Left lung (tissue), 4 donors: ENCODE measurements at regions not wholly inside any gene's neighbourhood (a gene's known extent, or its start where the extent isn't known, plus 50 kb on each side); places are given as distances from the start of the nearest gene placed in this dataset.
A peak's percentile ranks its signal among the peaks of the same experiment; 100 is the strongest.

Experiments
- ATAC-seq: fragments of 200-7000 bp; cut with Tn5 transposase; one replicate; pipeline ENCODE4 v1.9.1; 2020; ENCODE audit warnings: moderate library complexity
- DNase-seq, 4 donors: peaks; one replicate each; pipeline ENCODE4 v3.0.0-alpha.2; 2013 to 2020
- H3K27ac ChIP-seq, 2 donors: fragments of 200-600 bp; sonication (generic) in 1 of 2; one replicate each; pipeline versions ENCODE4 v1.5.0 to v1.8.0; 2020 to 2021
- H3K27me3 ChIP-seq, 2 donors: fragments of 200-600 bp; sonication (generic) in 1 of 2; one replicate each; pipeline versions ENCODE4 v1.5.0 to v1.8.0; 2020 to 2021
- H3K36me3 ChIP-seq, 2 donors: fragments of 200-600 bp; sonication (generic) in 1 of 2; one replicate each; pipeline versions ENCODE4 v1.5.0 to v1.8.0; 2020 to 2021
- H3K4me1 ChIP-seq, 2 donors: fragments of 200-600 bp; one replicate each; pipeline ENCODE4 v1.8.0; 2021
- H3K4me3 ChIP-seq, 2 donors: fragments of 200-600 bp; sonication (generic) in 1 of 2; one replicate each; pipeline versions ENCODE4 v1.5.0 to v1.8.0; 2020 to 2021; ENCODE audit warnings: mild to moderate bottlenecking in 1 of 2
- H3K9me3 ChIP-seq, 2 donors: fragments of 200-600 bp; sonication (generic) in 1 of 2; one replicate each; pipeline versions ENCODE4 v1.5.0 to v1.8.0; 2020 to 2021
- intact Hi-C, 2 donors: fragments of 100-400 bp; cut with DNase I; formaldehyde crosslinking; loops; one replicate each; pipeline versions ENCODE4 v1.11.2 to v1.14.2; 2022
- TF ChIP-seq, protein P1 (sequence below), 2 donors: fragments of 200-600 bp; sonication (generic) in 1 of 2; IDR thresholded peaks; one replicate each; pipeline versions ENCODE4 v1.5.0 to v1.8.0; 2021; ENCODE audit warnings: antibody characterized with exemption in 2 of 2
- donor health status: DM: no; HTN: yes; CAD: no.
- donor health status: DM: no; HTN: no; CAD: no.

DNA sequence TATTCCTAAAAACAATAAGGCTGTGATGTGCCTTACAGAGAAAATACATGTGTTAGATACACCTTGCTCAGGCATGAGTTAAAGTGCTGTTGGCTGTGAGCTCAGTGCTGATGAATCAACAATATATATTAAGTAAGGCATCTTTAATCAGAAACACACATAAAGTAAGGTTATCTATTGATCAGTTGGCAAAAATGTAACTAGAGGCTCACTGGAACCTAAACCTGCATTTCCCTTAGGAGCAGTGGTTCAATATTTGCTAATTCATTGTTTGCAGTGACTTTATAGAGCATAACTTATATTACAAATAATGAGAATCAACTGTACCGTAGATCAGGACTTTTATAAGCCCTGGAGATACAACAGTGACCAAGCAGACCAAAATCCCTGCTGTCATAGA, 77.0 kb upstream of the CYP1B1 start:
- TF ChIP-seq, protein P1, sequence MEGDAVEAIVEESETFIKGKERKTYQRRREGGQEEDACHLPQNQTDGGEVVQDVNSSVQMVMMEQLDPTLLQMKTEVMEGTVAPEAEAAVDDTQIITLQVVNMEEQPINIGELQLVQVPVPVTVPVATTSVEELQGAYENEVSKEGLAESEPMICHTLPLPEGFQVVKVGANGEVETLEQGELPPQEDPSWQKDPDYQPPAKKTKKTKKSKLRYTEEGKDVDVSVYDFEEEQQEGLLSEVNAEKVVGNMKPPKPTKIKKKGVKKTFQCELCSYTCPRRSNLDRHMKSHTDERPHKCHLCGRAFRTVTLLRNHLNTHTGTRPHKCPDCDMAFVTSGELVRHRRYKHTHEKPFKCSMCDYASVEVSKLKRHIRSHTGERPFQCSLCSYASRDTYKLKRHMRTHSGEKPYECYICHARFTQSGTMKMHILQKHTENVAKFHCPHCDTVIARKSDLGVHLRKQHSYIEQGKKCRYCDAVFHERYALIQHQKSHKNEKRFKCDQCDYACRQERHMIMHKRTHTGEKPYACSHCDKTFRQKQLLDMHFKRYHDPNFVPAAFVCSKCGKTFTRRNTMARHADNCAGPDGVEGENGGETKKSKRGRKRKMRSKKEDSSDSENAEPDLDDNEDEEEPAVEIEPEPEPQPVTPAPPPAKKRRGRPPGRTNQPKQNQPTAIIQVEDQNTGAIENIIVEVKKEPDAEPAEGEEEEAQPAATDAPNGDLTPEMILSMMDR (IDR thresholded peaks at IDR 0.05), result no peak
- Histone ChIP-seq H3K36me3 (no peaks in the 10 kb centered on the region), H3K27ac (peak overlapping the region in 1 of 2 donors; percentile 73), H3K4me1 (peaks cover 3 to 59% of the 10 kb centered on the region in 2 donors), H3K27me3 (no peaks in the 10 kb centered on the region), H3K4me3 (no peak overlapping the region), H3K9me3 (no peaks in the 10 kb centered on the region)
- ATAC-seq (no peak), DNase-seq (no peak)
- intact Hi-C loops, result no loop called here

DNA sequence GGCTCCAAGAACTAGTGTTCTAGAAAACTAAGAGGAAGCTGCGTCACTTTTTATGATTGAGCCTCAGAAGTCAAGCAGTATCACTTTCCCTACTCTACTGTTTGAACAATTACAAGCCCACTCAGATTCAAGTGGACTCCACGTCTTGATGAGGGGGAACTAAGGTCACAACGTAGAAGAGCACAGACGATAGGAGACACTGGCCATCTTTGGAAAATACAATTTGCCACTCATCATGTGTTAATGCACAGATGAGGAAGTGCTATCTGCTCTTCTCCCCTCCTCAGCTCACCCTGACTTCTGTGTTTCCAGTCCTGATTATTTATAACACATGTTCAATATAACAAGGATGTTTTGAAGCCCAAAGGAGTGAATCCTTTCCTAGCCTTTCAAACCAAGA, 76.1 kb upstream of the CYP1B1 start:
- no peaks in the 10 kb centered on the region for H3K9me3 ChIP-seq
- no peaks in the 10 kb centered on the region for H3K36me3 ChIP-seq
- no peak overlapping the region for H3K4me3 ChIP-seq
- intact Hi-C loops, result no loop called here
- H3K4me1 ChIP-seq, result peaks cover 6 to 68% of the 10 kb centered on the region in 2 donors
- TF ChIP-seq, protein P1 (IDR thresholded peaks at IDR 0.05), result no peak
- ATAC-seq, result no peak
- peak overlapping the region in 1 of 2 donors; percentile 73 for H3K27ac ChIP-seq
- DNase-seq, result no peak
- H3K27me3 ChIP-seq, result no peaks in the 10 kb centered on the region

- Histone ChIP-seq H3K27me3 (no peaks in the 10 kb centered on the region), H3K4me1 (peaks cover 9 to 79% of the 10 kb centered on the region in 2 donors), H3K27ac (peak overlapping the region in 1 of 2 donors; percentile 87), H3K36me3 (no peaks in the 10 kb centered on the region), H3K9me3 (no peaks in the 10 kb centered on the region), H3K4me3 (no peak overlapping the region)
- no peak for DNase-seq
- TF ChIP-seq, protein P1 (IDR thresholded peaks at IDR 0.05), result no peak
- intact Hi-C loops, result no loop called here
- ATAC-seq, result no peak
Measured at GRCh38 chr2:38149531-38149930, 73.6 kb upstream of the CYP1B1 start.

- Histone ChIP-seq H3K4me1 (peaks cover 9 to 76% of the 10 kb centered on the region in 2 donors), H3K27ac (peak overlapping the region; percentile 29 to 87), H3K9me3 (no peaks in the 10 kb centered on the region), H3K27me3 (no peaks in the 10 kb centered on the region), H3K36me3 (no peaks in the 10 kb centered on the region), H3K4me3 (no peak overlapping the region)
- DNase-seq (peak in 1 of 4 donors; percentile 56), ATAC-seq (peak; percentile 73)
- intact Hi-C loops, result no loop called here
- TF ChIP-seq, protein P1 (IDR thresholded peaks at IDR 0.05), result no peak
Measured at GRCh38 chr2:38148501-38148900, 72.5 kb upstream of the CYP1B1 start.

GRCh38 chr2:38147333-38148121, 71.6 kb upstream of the CYP1B1 start:
- H3K9me3 ChIP-seq, result no peaks in the 10 kb centered on the region
- peak overlapping the region; percentile 82 to 87 for H3K27ac ChIP-seq
- no peak overlapping the region for H3K4me3 ChIP-seq
- TF ChIP-seq, protein P1 (IDR thresholded peaks at IDR 0.05), result no peak
- ATAC-seq, result no peak
- peaks cover 9 to 68% of the 10 kb centered on the region in 2 donors for H3K4me1 ChIP-seq
- no peaks in the 10 kb centered on the region for H3K36me3 ChIP-seq
- H3K27me3 ChIP-seq, result no peaks in the 10 kb centered on the region
- no peak for DNase-seq
- intact Hi-C loops, result no loop called here
